GM23248 (cell line): ENCODE measurements at regions not wholly inside any gene's neighbourhood (a gene's known extent, or its start where the extent isn't known, plus 50 kb on each side); places are given as distances from the start of the nearest gene placed in this dataset.

ENCODE experiments used
- EZH2 ChIP-seq: fragments of 200-600 bp; sonication (generic); IDR thresholded peaks from 2 replicates; pipeline ENCODE4 v1.6.1; 2018; ENCODE audit warnings: antibody characterized with exemption, mild to moderate bottlenecking; ENCODE audit not compliant: insufficient read depth, poor library complexity, severe bottlenecking
- EZH2phosphoT487 ChIP-seq: fragments of 200-600 bp; sonication (generic); IDR thresholded peaks from 2 replicates; pipeline ENCODE4 v1.6.1; 2018; ENCODE audit warnings: antibody characterized with exemption, moderate library complexity, mild to moderate bottlenecking, low read depth; ENCODE audit not compliant: insufficient read depth

- TF ChIP-seq EZH2phosphoT487 = no peak
- TF ChIP-seq EZH2 = no peak
Observed at GRCh38 chrX:34197946-34198345, 65.8 kb upstream of the FAM47A start.
